NAMALWA (cell line): ENCODE measurements at regions not wholly inside any gene's neighbourhood (a gene's known extent, or its start where the extent isn't known, plus 50 kb on each side); places are given as distances from the start of the nearest gene placed in this dataset.

ENCODE experiments used
- DNase-seq: peaks from one replicate; pipeline ENCODE4 v3.0.0-alpha.2; 2015; ENCODE audit warnings: low spot score

GRCh38 chr13:22092791-22093560 lies 422.1 kb downstream of the FGF9 start:
- DNase-seq, result no peak

DNA sequence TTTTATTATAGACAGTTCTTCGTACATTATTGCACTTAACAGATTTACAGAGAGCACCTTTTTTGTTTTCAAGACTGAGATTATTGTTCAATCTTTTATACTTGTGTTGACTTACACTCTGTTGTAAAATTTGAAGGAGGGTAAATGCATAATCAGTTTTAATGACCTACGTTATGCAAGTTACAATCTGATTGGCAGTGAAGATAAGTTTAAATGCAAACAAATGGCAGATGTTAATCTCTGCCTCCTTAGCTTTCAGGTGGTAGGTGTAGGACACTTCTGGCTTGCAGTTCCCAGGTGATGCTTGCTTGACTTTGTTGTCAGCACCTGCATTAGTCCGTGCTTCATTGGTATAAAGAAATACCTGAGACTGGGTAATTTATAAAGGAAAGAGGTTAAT lies 424.9 kb downstream of the FGF9 start:
- DNase-seq, result no peak

- DNase-seq, result no peak
Observed at GRCh38 chr13:22099585-22099984, 428.7 kb downstream of the FGF9 start.

DNA sequence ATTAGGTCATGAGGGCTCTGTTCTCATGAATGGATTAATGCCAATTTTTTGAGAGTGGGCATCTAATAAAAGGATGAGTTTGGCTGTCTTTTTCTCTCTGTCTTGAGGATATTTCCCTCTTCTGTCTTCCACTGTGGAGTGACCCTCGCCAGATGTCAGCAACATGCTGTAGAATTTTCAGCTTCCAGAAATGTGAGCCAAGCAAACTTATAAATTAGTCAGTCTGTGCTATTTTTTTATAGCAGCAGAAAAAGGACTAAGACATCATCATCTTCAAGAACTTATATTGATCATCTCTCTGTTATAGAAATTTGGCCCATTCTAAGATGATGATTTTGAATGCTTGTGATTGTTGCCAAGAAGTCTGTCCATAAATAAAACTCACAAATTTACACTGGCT lies 431.4 kb downstream of the FGF9 start:
- DNase-seq, result no peak

GRCh38 chr13:22103046-22104027 lies 432.5 kb downstream of the FGF9 start:
- peak; percentile 5 for DNase-seq

- DNase-seq, result no peak
Observed at GRCh38 chr13:22106058-22106457, 435.2 kb downstream of the FGF9 start.

DNA sequence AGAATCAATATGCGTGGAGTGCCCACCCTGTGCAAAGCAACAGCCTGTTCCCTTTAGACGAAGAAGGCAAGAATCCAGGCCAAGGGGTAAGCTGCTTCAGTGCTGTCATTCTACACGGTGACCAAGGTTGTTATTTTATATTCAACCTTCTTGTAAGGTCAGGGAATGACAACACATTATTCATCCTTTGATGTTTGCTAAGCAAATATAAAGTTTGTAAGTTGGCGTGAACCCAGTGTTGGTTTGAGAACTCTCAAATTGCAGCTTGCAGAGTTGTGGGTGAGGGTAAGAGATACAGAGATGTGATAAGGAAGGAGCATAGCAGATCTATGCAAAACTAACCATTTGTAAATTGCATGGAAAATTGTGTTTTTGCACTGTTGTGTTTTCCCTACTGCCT lies 436.7 kb downstream of the FGF9 start:
- no peak for DNase-seq

DNA sequence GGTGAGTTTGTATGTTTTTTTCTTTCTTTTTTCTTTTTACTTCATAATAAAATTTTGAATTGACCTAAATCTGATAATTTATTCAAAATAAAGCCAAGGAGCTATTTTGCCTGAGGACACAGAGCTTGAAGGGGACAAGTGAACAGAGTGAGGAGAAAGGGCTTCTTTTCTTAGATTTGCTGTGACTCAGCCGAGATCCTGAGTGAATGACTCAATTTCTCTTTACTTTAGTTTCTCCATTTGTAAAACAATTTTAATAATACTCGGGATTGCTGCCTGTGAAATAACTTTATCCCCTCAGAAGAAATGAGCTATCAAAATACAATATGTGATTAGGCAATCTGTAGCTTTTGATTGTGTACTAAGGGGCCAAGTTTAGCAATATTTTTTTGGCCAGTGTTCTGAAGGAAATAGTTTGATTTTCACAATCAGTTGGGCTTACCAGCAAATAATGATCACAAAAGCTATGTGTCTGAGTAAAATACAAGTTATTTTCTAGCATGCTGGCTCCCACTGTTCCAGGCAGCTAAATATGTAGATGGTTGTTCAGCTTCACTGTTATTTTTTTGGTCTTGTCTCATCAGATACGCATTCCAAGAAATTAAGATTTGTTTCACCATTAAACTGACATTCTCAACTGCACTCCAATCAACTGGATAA lies 437.5 kb downstream of the FGF9 start:
- DNase-seq, result no peak

DNA sequence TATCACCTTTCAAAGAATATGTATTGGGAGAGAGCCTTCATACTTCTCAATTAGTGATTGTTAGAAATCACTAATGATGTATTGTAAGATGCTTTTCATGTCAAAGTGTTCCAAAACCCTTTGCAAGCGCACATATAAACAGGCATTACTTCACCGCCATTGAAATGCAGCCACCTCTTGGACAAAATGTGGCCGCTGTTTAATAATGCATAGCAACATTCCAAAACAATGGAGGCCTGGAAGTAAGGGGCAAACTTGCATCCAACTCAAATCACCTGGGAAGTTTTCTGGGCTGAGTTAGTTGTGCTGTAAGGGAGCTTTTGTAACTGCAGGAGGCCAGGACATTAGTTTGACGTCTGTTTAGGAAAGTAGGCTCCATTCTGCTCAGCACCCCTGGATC lies 438.1 kb downstream of the FGF9 start:
- DNase-seq, result no peak

DNA sequence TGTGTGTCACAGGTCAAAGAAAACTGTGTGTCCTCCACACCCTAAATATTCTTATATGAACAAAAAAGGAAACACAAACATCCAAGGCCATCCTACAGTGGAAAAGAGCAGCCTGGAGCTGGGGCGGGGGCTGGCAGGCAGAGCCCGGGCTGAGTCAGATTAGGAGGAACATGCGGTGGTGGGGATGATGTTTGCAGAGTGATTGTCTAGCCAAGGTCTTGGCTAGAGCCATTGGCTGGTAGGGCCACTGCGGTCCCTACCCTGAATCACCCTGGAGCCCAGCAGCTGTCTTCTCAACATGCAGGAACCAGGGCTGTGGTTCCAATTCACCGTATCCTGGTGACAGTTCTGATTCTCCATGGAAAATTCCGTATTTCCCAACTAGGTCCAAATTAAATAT lies 439.5 kb downstream of the FGF9 start:
- DNase-seq, result no peak

DNA sequence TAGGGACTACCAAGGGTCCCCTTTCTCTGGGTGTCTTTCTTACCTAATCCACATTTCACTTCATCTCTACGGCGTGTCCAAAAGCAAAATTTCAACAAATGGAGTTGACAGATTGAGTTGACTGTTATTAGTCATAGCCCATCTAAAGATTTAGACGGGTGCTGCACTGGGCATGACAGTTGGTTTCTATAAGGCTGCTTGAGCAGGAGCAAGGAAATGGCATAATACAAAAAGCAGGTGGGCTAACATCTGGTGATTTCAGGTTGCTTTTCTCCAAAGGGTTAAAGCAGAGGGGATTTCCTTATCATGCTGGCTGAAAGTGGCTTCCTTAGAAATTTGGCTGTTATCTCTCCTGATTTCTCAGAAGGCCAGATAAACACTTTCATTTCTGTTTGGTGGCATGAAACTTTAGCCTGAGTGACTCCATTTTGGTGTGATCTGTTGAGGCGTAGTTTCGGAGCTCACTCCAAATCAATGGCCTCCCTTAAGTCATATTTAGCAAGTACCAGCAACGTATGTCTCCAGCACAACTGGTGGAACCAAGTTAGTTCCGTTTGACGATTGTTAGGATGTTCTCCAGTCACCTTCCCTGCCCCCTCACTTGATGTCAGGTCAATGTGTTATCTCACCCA lies 440.4 kb downstream of the FGF9 start:
- no peak for DNase-seq

- no peak for DNase-seq
Observed at GRCh38 chr13:22111961-22112360, 441.1 kb downstream of the FGF9 start.

- DNase-seq, result no peak
Observed at GRCh38 chr13:22112956-22113745, 442.3 kb downstream of the FGF9 start.

GRCh38 chr13:22114630-22115311 lies 443.9 kb downstream of the FGF9 start:
- peak; percentile 29 for DNase-seq

- no peak for DNase-seq
Observed at GRCh38 chr13:22118158-22118557, 447.3 kb downstream of the FGF9 start.

GRCh38 chr13:22120646-22121045 lies 449.8 kb downstream of the FGF9 start:
- no peak for DNase-seq

DNA sequence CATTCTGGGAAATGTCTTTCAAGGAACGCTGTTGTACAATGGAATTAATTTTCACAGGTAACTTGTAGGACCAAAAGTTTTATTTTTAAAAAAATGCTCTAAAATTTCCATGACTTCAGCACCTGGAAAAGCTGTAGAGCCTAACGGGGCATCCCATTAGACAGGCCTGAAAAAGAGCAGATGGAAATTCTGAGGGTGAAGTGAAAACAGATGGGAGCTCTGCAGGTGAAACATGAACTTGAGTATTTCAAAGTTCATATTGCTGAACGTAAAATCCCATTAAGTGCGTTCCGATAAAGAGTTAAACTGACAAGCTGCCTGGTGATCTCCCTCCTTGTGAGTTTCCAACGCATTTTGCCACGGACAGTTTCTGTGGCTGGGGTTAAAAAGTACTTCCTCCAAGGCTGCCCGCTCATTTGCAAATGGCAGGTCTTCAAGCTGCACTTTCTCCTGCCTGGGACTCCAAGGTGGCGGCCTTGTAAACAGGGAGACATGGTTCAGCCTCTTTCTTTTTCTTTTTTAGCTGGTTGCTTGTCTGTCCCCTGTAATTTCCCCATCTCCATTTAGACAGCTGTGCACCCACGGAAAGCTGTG lies 450.4 kb downstream of the FGF9 start:
- DNase-seq, result no peak

DNA sequence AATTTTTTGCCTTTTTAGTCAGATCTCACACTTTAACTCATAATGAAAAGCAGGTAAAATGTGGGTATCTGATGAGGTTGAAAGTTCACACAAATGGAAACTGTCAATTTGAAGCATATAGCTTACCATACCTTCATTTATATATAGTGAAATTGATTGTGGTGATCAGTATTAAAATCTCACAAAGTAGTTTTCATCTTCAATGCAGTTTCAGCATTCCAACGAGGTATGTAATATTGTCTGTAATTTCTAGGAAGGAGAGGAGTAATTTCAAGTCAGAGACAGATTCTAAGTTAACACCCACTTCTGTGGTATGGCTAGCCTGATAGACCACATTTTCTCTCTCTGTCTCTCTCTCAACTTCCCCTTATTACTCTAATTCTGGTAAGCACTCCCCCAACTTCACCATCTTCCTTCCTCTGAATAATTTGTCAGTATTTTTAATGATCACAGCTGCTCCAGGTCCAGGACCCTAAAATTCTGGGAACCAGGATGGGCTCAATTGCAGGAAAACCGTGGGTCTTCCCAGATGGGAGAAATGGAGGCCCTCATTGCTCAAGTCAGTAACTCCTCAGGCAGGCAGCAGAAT lies 455.7 kb downstream of the FGF9 start:
- no peak for DNase-seq

- DNase-seq, result no peak
Observed at GRCh38 chr13:22127277-22128164, 456.6 kb downstream of the FGF9 start.
